OCI-LY7 (cell line): ENCODE measurements at regions not wholly inside any gene's neighbourhood (a gene's known extent, or its start where the extent isn't known, plus 50 kb on each side); places are given as distances from the start of the nearest gene placed in this dataset.

ENCODE experiments used
- EZH2phosphoT487 ChIP-seq: fragments of 200-600 bp; sonication (generic); IDR thresholded peaks from 2 replicates; pipeline ENCODE4 v1.6.1; 2018; ENCODE audit warnings: low read depth, borderline replicate concordance, mild to moderate bottlenecking, mixed run types, antibody characterized with exemption, low read length, moderate library complexity, mixed read lengths
- TF ChIP-seq, protein P1 (sequence below): fragments of 200-600 bp; sonication (generic); conservative IDR thresholded peaks from 2 replicates; pipeline ENCODE4 v1.5.1; 2014; ENCODE audit warnings: mild to moderate bottlenecking, antibody characterized with exemption, low read length, moderate library complexity, mixed read lengths

DNA sequence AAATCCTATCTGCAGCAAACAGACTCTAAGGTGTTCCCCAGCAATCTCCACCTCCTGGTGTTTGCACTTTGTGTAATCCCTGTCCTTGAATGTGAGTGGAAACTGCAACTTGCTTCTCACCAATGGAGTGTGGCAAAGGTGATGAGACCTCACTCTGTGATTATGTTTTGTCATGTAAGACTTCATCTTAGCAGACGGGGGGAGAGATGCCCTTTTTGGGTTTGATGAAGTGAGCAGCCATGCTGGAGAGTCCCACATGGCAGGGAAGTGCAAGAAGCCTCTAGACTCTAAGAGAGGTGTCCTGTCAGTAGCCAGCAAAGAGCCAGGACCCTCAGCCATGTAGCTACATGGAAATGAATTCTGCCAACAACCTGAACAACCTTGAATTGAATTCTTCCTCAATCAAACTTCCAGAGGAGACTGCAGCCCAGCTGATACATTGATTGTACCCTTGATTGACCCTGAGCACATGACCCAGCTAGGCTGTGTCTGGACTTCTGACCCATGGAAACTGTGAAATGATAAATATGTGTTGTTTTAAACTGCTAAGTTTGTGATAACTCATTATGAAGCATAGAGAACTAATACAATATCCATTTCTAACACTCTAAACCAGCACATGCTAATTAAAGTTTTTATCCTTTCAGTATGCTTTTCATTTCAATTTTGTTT lies 71.4 kb upstream of the RASGRF1 start:
- TF ChIP-seq, protein P1, sequence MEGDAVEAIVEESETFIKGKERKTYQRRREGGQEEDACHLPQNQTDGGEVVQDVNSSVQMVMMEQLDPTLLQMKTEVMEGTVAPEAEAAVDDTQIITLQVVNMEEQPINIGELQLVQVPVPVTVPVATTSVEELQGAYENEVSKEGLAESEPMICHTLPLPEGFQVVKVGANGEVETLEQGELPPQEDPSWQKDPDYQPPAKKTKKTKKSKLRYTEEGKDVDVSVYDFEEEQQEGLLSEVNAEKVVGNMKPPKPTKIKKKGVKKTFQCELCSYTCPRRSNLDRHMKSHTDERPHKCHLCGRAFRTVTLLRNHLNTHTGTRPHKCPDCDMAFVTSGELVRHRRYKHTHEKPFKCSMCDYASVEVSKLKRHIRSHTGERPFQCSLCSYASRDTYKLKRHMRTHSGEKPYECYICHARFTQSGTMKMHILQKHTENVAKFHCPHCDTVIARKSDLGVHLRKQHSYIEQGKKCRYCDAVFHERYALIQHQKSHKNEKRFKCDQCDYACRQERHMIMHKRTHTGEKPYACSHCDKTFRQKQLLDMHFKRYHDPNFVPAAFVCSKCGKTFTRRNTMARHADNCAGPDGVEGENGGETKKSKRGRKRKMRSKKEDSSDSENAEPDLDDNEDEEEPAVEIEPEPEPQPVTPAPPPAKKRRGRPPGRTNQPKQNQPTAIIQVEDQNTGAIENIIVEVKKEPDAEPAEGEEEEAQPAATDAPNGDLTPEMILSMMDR = no peak
- TF ChIP-seq EZH2phosphoT487 = no peak
